H7 (cell line): ENCODE measurements at regions not wholly inside any gene's neighbourhood (a gene's known extent, or its start where the extent isn't known, plus 50 kb on each side); places are given as distances from the start of the nearest gene placed in this dataset.

Source experiments
- DNase-seq: peaks from one replicate; pipeline ENCODE4 v3.0.0; 2012
- H3K27me3 ChIP-seq: 2 replicates; pipeline ENCODE4 v1.6.0; 2011; ENCODE audit warnings: mild to moderate bottlenecking, low read length; ENCODE audit not compliant: control insufficient read depth, insufficient read depth
- H3K36me3 ChIP-seq: replicated peaks from 2 replicates; pipeline ENCODE4 v1.5.1; 2011; ENCODE audit warnings: low read length; ENCODE audit not compliant: control insufficient read depth, insufficient read depth
- H3K4me3 ChIP-seq: 2 replicates; pipeline ENCODE4 v1.5.1; 2011; ENCODE audit warnings: low read depth, mild to moderate bottlenecking, control low read depth, low read length, moderate library complexity; ENCODE audit not compliant: insufficient read depth

DNA sequence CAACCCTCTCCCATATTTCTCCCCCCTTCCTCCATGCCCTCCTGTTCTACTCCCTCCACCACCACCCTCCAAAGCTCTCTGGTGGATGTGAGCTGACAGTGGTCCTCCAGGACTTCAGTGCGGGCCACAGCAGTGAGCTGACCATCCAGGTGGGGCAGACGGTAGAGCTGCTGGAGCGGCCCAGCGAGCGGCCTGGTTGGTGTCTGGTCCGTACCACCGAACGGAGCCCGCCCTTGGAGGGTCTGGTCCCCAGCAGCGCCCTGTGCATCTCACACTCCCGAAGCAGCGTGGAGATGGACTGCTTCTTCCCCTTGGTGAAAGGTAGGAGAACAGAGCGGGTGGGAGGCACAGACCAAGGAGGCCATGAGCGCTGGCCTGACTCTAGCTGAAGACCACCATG lies 167.5 kb upstream of the UMPS start:
- DNase-seq: no peak
- H3K4me3 ChIP-seq: no peak overlapping the region
- peaks cover 1% of the 10 kb centered on the region; the same call in 1 of the 2 replicates for H3K27me3 ChIP-seq
- no peaks in the 10 kb centered on the region for H3K36me3 ChIP-seq

DNA sequence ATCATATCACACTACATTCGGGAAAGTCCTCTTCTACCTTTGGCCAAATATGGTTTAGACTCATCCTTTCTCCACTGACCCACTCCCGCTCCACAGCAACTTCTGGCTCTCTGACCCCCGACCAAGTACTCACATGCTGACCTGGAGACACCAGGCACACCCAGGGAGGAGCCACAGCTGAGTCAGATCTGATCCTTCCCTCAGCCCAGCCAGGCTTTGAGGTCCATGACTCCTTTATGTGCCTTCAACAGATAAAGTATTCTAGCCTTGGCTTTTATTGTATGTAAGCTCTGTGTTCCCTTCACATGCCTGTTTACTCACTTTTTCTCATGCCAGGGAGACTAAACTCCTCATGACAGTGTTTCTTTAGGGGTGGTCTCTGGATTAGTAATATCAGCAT lies 166.9 kb upstream of the UMPS start:
- DNase-seq: no peak
- Histone ChIP-seq H3K4me3 (no peak overlapping the region), H3K36me3 (no peaks in the 10 kb centered on the region), H3K27me3 (peaks cover 1% of the 10 kb centered on the region; the same call in 1 of the 2 replicates)

DNA sequence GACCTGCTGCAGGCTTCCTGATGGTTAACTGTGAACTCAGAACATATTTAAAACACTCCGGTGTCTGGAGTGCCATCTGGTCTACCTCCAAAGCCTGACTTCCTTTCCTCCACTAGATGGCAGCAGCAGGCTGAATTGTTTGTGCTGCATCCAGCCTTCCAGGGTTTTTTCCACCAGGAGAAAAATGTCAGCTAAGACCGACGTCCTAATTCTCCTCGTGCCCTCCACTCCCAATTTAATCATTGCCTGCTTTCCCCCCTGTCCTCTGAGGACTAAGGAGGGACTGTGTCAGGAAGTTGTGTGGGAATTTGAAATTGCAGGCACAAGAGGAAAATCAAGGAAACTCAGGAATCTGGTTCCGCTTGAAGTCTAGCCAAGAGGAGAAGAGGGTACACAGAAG lies 165.2 kb upstream of the UMPS start:
- Histone ChIP-seq H3K4me3 (no peak overlapping the region), H3K36me3 (no peaks in the 10 kb centered on the region), H3K27me3 (peaks cover 1% of the 10 kb centered on the region; the same call in 1 of the 2 replicates)
- peak; percentile 84 for DNase-seq

DNA sequence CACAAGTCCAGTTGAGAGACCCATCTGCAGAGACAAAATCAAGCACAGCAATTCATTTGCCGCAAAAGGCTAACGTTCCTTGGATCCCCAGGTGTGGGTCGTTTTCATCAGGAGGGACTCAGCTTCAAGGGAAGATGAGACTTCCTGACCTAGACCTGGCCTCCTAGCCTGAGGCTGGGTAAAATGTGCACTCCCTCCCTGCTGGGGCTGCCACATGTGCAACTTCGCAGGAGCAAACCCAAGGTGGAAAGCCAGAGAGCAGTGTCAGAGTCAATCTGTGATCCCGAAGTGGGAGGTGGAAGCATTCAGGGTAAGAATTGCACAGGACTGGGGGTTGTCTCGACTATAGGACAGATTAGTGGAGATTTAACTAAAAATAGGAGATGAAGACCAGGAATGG lies 164.7 kb upstream of the UMPS start:
- DNase-seq: no peak
- no peak overlapping the region for H3K4me3 ChIP-seq
- H3K36me3 ChIP-seq: no peaks in the 10 kb centered on the region
- peaks cover 1% of the 10 kb centered on the region; the same call in 1 of the 2 replicates for H3K27me3 ChIP-seq

- no peak for DNase-seq
- Histone ChIP-seq H3K4me3 (no peak overlapping the region), H3K36me3 (no peaks in the 10 kb centered on the region), H3K27me3 (peaks cover 1% of the 10 kb centered on the region; the same call in 1 of the 2 replicates)
These were observed 163.6 kb upstream of the UMPS start for GRCh38 chr3:124566701-124567100.

DNA sequence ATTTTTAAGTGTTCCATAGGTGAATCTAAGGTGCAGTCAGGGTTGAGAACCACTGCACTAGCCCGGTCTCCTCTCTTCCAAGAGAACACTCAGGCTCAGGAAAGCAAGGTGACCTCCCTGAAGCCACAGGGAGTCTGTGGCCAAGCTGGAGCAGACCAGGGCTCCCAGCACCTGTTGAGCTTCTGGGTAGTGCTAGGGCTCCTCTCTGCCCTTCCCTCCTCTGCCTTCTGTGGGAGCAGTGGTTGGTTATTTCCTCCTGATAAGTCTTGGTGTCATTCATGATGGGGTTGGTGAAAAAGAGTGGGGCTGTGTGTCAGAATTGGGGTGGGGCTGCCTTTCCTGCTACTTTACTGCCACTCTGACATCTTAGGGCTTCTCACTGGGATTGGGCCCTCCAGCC lies 163.1 kb upstream of the UMPS start:
- DNase-seq: no peak
- no peak overlapping the region for H3K4me3 ChIP-seq
- no peaks in the 10 kb centered on the region for H3K36me3 ChIP-seq
- H3K27me3 ChIP-seq: peaks cover 1% of the 10 kb centered on the region; the same call in 1 of the 2 replicates

- no peaks in the 10 kb centered on the region for H3K36me3 ChIP-seq
- H3K4me3 ChIP-seq: no peak overlapping the region
- DNase-seq: no peak
These were observed 160.5 kb upstream of the UMPS start for GRCh38 chr3:124569761-124570160.

DNA sequence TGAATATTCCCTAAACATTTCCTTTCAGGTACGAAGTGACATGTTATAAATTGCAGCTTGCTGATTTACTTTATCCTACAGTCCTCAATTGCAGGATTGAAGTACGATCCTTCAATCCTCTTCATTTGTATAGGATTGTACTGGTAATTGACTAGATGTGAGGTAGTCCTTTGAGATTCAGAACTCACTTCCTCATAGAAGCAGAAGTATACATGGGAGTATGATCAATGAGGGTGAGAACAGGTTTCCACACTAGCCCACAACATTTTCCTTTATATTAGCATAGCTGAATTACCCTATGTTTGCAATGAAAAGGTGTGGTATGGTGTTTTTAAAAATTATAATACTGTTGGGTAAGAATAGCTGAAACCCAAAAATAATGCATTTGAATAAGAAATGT lies 160.0 kb upstream of the UMPS start:
- no peak for DNase-seq
- no peaks in the 10 kb centered on the region for H3K36me3 ChIP-seq
- H3K27me3 ChIP-seq: peaks cover 1% of the 10 kb centered on the region; the same call in 1 of the 2 replicates
- no peak overlapping the region for H3K4me3 ChIP-seq

More at GRCh38 chr3:124569761-124570160, 160.5 kb upstream of the UMPS start:
- H3K27me3 ChIP-seq: peaks cover 1% of the 10 kb centered on the region; the same call in 1 of the 2 replicates

- H3K4me3 ChIP-seq: no peak overlapping the region
- no peaks in the 10 kb centered on the region for H3K27me3 ChIP-seq
- DNase-seq: no peak
- no peaks in the 10 kb centered on the region for H3K36me3 ChIP-seq
These were observed 157.3 kb upstream of the UMPS start for GRCh38 chr3:124572851-124573405.

DNA sequence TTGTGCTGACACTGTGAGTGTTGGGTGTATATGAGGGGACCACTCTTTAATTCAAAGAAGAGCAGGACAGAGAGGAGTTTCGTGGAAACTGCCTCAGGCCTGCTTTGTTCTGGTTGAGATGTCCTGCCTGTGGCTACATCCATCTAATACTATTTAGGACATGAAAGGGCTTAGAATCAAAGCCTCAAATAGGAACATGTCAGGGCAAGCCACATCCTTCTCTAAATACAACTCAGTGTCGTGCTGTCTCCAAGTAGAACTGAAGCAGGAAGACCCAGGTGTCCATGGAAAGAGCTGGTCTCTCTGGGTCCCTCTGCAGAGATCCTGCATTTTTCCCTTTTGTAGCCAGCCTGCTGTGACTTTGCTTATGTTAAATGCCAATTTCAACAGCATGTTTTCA lies 156.2 kb upstream of the UMPS start:
- no peak for DNase-seq
- no peaks in the 10 kb centered on the region for H3K36me3 ChIP-seq
- H3K27me3 ChIP-seq: no peaks in the 10 kb centered on the region
- H3K4me3 ChIP-seq: no peak overlapping the region

DNA sequence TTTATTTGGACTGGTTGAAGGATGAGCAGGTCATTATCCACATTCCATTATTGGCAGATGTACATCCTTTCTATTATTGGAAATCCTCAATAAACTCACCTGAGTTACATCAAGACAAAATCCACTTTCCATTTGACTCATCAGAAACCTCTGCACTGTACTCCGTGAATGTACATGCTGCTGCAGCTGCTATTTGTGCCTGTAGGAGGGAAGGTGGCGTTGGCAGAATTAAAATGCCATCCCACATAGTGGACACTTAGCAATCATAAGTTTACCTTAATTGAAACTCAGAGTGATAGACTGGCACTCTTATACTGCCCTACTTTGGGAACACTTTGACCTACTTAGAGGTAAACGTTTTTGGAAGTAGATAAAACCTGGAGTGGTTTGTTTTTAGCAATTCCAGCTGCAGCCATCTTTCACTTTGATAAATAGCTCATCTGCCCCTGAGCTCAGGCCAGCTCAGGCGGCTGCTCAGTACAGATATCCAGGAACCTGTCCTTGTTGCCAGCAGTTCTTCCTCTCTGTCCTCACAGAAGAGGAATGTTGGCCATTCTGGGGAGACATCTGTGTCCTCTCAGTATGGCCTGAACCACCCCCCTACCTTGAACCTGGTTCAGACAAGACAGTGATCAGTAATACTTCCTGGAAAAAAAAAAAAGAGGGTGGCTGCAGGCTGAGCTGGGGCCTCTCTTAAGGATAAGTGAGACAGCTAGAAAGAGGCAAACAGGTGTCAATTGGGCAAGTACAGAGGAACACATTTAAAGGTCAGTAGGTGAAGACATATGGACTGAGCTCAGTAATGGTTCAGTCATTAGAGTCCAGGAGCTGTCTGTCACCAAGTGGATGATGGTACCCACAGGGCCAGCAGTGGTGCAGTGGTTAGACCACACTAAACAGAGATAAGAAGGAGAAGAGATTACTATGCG lies 153.4 kb upstream of the UMPS start:
- Histone ChIP-seq H3K27me3 (no peaks in the 10 kb centered on the region), H3K4me3 (no peak overlapping the region), H3K36me3 (no peaks in the 10 kb centered on the region)
- no peak for DNase-seq

- H3K27me3 ChIP-seq: no peaks in the 10 kb centered on the region
- no peak overlapping the region for H3K4me3 ChIP-seq
- no peak for DNase-seq
- H3K36me3 ChIP-seq: no peaks in the 10 kb centered on the region
These were observed 152.6 kb upstream of the UMPS start for GRCh38 chr3:124577494-124578167.

GRCh38 chr3:124579641-124580040 lies 150.6 kb upstream of the UMPS start:
- H3K4me3 ChIP-seq: no peak overlapping the region
- peaks cover 15% of the 10 kb centered on the region for H3K27me3 ChIP-seq
- no peaks in the 10 kb centered on the region for H3K36me3 ChIP-seq
- no peak for DNase-seq

DNA sequence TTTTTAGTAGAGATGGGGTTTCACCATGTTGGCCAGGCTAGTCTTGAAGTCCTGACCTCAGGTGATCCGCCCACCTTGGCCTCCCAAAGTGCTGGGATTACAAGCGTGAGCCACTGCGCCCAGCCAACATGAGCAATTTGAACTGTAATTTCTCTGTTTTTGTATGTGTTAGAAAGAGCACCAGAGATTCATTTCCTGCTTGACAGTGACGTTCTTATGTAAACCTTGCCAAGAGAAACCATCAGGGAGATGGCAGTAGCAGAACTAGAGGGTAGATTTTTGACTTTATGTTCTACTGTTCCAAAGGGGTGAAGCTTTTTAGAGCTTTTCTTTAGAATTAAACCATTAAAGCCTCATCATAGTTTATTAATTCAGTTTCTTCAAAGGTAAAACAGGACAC lies 148.1 kb upstream of the UMPS start:
- no peak overlapping the region for H3K4me3 ChIP-seq
- peaks cover 37% of the 10 kb centered on the region for H3K27me3 ChIP-seq

More for the DNA sequence above, 148.1 kb upstream of the UMPS start:
- no peak for DNase-seq
- no peaks in the 10 kb centered on the region for H3K36me3 ChIP-seq
